GM13976 (cell line): ENCODE measurements at regions not wholly inside any gene's neighbourhood (a gene's known extent, or its start where the extent isn't known, plus 50 kb on each side); places are given as distances from the start of the nearest gene placed in this dataset.

Source experiments
- DNase-seq: peaks from one replicate; pipeline ENCODE4 v3.0.0; 2012; ENCODE audit warnings: low spot score
- CTCF ChIP-seq: IDR thresholded peaks from 2 replicates; pipeline ENCODE4 v1.5.1; 2012; ENCODE audit warnings: borderline replicate concordance, mild to moderate bottlenecking; ENCODE audit not compliant: insufficient read depth; ENCODE audit errors: extremely low read depth, missing control alignments, control extremely low read depth
- in situ Hi-C: fragments of 300-500 bp; cut with MboI; formaldehyde crosslinking; loops from one replicate; pipeline ENCODE4 v1.12.0; 2022; ENCODE audit warnings: low sequenced_read_pairs, mixed read lengths, inconsistent platforms; ENCODE audit not compliant: unreplicated experiment

- in situ Hi-C loops: no loop called here
- DNase-seq: no peak
- no peak for TF ChIP-seq CTCF
These were observed 1213.1 kb downstream of the DNAJB9 start for GRCh38 chr7:109782806-109783205.

GRCh38 chr7:109806548-109806947 is 1236.9 kb downstream of the DNAJB9 start:
- in situ Hi-C loops: no loop called here
- no peak for TF ChIP-seq CTCF

GRCh38 chr7:109821156-109821555 is 1251.5 kb downstream of the DNAJB9 start:
- no peak for DNase-seq
- no peak for TF ChIP-seq CTCF
- in situ Hi-C loops: no loop called here

More at GRCh38 chr7:109806548-109806947, 1236.9 kb downstream of the DNAJB9 start:
- no peak for DNase-seq

- no peak for DNase-seq
- TF ChIP-seq CTCF: no peak
- in situ Hi-C loops: no loop called here
These were observed 1256.1 kb upstream of the LRRN3 start for GRCh38 chr7:109834851-109835250.

- in situ Hi-C loops: no loop called here
- no peak for TF ChIP-seq CTCF
- DNase-seq: no peak
These were observed 1255.3 kb upstream of the LRRN3 start for GRCh38 chr7:109835577-109835976.

- no peak for TF ChIP-seq CTCF
- in situ Hi-C loops: no loop called here
- DNase-seq: no peak
These were observed 1254.9 kb upstream of the LRRN3 start for GRCh38 chr7:109836016-109836415.

GRCh38 chr7:109842386-109842785 is 1248.5 kb upstream of the LRRN3 start:
- no peak for TF ChIP-seq CTCF
- in situ Hi-C loops: no loop called here
- DNase-seq: no peak
